Left colon (tissue), 2 donors: ENCODE measurements at regions not wholly inside any gene's neighbourhood (a gene's known extent, or its start where the extent isn't known, plus 50 kb on each side); places are given as distances from the start of the nearest gene placed in this dataset.
A peak's percentile ranks its signal among the peaks of the same experiment; 100 is the strongest.
"Not testable (repeated sequence)": the region's sequence is repeated elsewhere in the genome, so short reads cannot be mapped to it uniquely, and the experiment has no call there.

Source experiments
- ATAC-seq: fragments of 200-7000 bp; cut with Tn5 transposase; one replicate; pipeline ENCODE4 v1.9.1; 2020; ENCODE audit warnings: mild to moderate bottlenecking, moderate library complexity
- DNase-seq, 2 donors: peaks; one replicate each; pipeline ENCODE4 v3.0.0-alpha.2; 2020
- intact Hi-C, 2 donors: fragments of 100-400 bp; cut with DNase I in 1 of 2; cut with micrococcal nuclease in 1 of 2; formaldehyde crosslinking; loops; one replicate each; pipeline versions ENCODE4 v1.11.2 to v1.14.0; 2022; cut with DNase I, micrococcal nuclease
- donor health status: DM: no; HTN: no; CAD: no.
- donor health status: DM: yes; HTN: yes; CAD: no.

- DNase-seq (no peak), ATAC-seq (no peak)
- intact Hi-C loops = no loop called here
Measured at GRCh38 chr14:106294324-106294723, 767.9 kb downstream of the TMEM121 start.

DNA sequence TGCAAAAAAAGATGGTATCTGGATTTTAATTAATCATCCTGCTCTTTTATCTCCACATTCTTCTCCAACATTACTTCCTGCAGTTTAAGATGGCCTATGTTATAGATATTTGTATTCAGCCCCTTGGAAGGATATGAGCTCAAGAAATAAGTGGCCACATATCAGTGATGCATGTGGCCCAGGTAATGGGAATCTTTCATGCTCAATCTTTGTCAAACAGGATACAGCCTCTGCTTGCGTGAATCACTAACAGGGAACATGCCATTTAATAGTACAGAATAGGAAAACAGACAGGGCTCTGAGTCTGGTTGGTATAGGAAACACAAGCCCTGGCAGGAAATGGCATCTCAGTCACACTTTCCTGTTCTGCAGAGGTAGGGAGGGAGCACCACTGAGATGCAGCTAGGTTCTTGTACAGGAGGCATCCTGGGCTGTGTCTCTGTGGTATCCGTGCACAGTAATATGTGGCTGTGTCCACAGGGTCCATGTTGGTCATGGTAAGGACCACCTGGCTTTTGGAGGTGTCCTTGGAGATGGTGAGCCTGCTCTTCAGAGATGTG is 774.6 kb downstream of the TMEM121 start:
- ATAC-seq, intact Hi-C loops, DNase-seq: not testable (repeated sequence)

DNA sequence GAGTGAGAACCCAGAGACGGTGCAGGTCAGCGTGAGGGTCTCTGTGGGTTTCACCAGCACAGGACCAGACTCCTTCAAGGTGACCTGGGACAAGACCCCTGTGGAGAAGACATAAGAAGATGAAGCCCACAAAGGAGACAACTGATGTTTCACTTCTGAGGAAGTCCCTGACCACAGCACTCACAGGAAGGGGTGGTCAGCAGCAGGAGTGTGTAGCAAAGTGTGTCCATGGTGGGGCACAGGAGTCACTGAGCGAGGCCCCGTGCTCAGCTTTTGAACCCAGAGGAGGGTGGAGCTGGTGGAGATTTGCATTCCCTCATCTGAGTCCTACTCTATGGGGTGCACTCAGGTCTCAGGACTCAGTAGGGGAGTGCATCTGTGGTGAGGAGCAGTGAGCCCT is 775.2 kb downstream of the TMEM121 start:
- DNase-seq, intact Hi-C loops, ATAC-seq: not testable (repeated sequence)

GRCh38 chr14:106302661-106303060 is 776.3 kb downstream of the TMEM121 start:
- ATAC-seq (no peak), DNase-seq (no peak)
- intact Hi-C loops = no loop called here

- DNase-seq (no peak), ATAC-seq (no peak)
- intact Hi-C loops = no loop called here
Measured at GRCh38 chr14:106304271-106304670, 777.9 kb downstream of the TMEM121 start.

- intact Hi-C loops = no loop called here
- ATAC-seq (no peak), DNase-seq (peak; percentile 27 to 54)
Measured at GRCh38 chr14:106308839-106309389, 782.5 kb downstream of the TMEM121 start.

DNA sequence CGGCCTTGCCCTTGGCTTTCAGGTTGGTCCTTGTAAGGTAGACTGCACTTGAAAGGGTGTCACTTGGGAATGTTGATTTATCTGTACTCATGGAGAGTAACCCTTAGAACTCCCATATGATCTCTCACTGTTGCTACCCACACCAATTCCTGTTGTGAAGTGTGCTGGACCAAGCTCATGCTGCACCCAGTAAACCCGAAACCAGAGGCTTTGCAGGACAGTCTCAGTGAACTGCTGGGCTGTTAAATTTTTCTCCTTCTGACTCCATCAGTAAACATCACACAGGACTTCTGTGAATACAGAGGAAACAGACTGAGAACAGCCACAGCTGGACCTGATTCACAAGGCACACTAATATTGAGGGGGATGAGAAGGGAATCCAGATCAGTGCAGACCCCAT is 783.0 kb downstream of the TMEM121 start:
- ATAC-seq = no peak
- intact Hi-C loops = no loop called here
- DNase-seq = no peak

- intact Hi-C loops = no loop called here
- ATAC-seq (no peak), DNase-seq (no peak)
Measured at GRCh38 chr14:106315436-106315835, 789.1 kb downstream of the TMEM121 start.

- intact Hi-C loops = no loop called here
- ATAC-seq (no peak), DNase-seq (no peak)
Measured at GRCh38 chr14:106317593-106317992, 791.2 kb downstream of the TMEM121 start.

GRCh38 chr14:106318700-106319099 is 792.3 kb downstream of the TMEM121 start:
- no peak for ATAC-seq
- intact Hi-C loops = no loop called here
- no peak for DNase-seq

DNA sequence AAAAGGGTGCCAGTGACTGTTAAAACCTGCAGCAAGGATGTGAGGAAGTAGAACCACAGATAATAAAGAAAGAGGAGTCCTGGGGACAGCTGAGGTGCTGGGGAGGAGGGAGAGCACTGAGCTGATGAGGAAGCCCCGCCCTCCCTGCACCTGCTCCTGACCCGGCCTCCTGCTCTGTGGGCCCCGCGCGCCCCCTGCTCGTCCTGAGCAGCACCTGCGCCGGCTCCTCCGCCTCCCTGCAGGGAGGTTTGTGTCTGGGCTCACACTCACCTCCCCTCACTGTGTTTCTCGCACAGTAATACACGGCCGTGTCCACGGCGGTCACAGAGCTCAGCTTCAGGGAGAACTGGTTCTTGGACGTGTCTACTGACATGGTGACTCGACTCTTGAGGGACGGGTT is 797.6 kb downstream of the TMEM121 start:
- peak in 1 of 2 donors; percentile 16 for DNase-seq
- ATAC-seq, intact Hi-C loops: not testable (repeated sequence)

GRCh38 chr14:106327234-106327633 is 800.9 kb downstream of the TMEM121 start:
- intact Hi-C loops = no loop called here
- ATAC-seq (no peak), DNase-seq (no peak)

DNA sequence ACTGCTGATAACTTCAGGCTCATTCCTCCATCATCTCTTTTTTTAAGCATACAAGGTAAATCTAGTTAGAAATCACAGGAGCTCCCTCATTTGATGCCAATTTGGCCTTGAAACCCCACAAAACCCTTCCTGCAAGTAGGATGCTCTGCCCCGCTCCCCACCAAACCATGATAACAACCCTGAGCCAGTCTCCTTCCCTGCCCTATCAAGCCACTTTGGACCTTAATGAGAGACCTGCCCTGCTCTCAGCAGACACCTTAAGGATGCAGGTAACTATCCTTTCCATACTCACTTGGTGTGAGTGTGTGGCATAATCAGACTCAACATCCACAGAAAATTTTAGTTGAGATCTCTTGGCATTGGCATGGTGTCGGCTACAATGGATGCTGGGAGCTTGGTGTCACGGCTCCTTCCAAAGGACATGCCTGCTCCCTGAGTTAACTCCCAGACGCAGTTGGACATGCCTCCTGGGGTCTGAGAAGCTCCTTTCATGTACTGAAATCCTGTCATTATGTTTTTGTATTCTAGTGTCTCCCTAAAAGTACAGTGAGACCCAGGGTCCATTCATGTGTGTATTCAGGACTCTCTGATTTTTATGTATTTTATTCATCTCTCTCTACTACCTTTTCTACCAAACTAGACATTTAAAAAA is 801.4 kb downstream of the TMEM121 start:
- DNase-seq, ATAC-seq, intact Hi-C loops: not testable (repeated sequence)

GRCh38 chr14:106329243-106329642 is 802.9 kb downstream of the TMEM121 start:
- not testable (repeated sequence) for DNase-seq

GRCh38 chr14:106329987-106330774 is 803.8 kb downstream of the TMEM121 start:
- intact Hi-C loops, ATAC-seq, DNase-seq: not testable (repeated sequence)

More at GRCh38 chr14:106329243-106329642, 802.9 kb downstream of the TMEM121 start:
- intact Hi-C loops, ATAC-seq: not testable (repeated sequence)

DNA sequence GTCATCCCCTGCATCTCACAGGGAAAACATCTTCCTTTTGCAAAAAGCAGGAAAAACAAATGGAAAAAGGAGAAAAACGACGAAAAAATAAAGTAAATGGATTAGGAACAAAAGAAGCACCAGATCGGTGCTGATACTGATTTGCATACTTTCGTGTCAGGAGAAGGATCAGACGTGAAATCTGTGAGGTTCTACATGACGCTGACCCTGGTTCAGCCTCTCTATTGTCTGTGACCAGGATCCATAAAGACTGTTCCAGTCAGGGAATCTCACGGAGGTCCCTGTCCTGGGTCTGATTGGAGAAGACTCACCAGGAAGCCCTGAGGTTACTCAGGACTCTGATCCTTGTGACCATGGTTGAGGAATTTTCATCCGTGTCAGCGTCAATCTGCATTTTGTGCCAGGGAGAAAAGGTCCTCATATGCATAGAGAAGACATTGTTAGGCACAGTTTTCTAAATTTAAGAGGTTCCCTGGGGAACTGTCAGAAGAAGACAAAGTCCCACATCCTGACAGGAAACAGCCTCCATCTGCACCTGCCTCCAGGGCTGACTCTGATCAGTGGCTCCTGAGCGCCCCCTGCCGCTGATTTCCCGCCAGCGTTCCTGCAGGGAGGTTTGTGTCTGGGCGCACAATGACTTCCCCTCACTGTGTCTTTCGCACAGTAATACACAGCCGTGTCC is 808.2 kb downstream of the TMEM121 start:
- peak in 1 of 2 donors; percentile 88 for DNase-seq
- intact Hi-C loops, ATAC-seq: not testable (repeated sequence)

DNA sequence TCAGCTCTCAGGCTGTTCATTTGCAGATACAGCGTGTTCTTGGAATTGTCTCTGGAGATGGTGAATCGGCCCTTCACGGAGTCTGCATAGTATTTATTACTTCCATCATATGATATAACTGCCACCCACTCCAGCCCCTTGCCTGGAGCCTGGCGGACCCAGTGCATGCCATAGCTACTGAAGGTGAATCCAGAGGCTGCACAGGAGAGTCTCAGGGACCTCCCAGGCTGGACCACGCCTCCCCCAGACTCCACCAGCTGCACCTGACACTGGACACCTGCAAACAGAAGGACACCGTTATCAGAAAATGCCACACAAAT is 808.7 kb downstream of the TMEM121 start:
- intact Hi-C loops = not testable (repeated sequence)

DNA sequence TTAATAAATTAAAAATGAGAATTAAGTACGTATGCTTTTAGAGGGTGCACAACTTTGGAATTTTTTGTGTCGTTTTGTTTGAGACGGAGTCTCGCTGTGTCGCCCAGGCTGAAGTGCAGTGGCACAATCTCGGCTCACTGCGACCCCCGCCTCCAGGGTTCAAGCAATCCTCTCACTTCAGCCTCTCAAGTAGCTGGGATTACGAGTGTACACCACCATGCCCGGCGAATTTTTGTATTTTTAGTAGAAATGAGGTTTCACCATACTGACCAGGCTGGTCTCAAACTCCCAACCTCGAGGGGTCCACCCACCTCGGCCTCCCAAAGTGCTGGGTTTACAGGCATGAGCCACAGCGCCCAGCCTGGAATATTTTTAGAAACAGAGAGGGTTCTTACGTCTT is 812.4 kb downstream of the TMEM121 start:
- ATAC-seq, intact Hi-C loops, DNase-seq: not testable (repeated sequence)

More for the DNA sequence above, 808.7 kb downstream of the TMEM121 start:
- ATAC-seq, DNase-seq: not testable (repeated sequence)

GRCh38 chr14:106340658-106341057 is 814.3 kb downstream of the TMEM121 start:
- intact Hi-C loops, ATAC-seq: not testable (repeated sequence)

More at GRCh38 chr14:106340658-106341057, 814.3 kb downstream of the TMEM121 start:
- not testable (repeated sequence) for DNase-seq
